ENCODE measurements at regions not wholly inside any gene's neighbourhood (a gene's known extent, or its start where the extent isn't known, plus 50 kb on each side); places are given as distances from the start of the nearest gene placed in this dataset.

DNA sequence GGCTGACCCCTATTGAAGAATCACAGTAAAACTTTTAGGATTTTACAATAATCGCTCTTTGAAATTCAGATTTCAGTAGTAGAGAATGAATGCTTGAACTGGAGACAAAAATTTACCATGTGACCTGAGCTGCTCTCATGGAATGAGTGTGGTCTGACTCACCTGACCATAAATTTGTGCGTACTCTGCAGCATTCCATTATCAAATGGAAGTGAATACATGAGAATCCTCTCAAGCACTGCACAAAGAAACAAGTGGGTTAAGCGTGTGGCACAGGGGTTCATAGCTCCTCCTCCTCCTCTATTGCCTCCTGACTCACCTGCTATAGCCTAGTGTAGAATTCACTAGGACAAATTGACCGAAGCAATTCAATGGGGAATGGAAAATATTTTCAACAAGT is 269.8 kb upstream of the CDH9 start:
- Histone ChIP-seq H3K36me3 (ENCODE audit: control insufficient read depth, insufficient read depth, low read length) (no peaks in the 10 kb centered on the region), H3K27ac (ENCODE audit: low read length) (no peak overlapping the region), H3K9me3 (ENCODE audit: control insufficient read depth, insufficient read depth, low read length) (no peaks in the 10 kb centered on the region), H3K4me3 (ENCODE audit: low read length) (no peak overlapping the region), H3K27me3 (ENCODE audit: control insufficient read depth, insufficient read depth, low read length) (no peaks in the 10 kb centered on the region), H3K4me1 (ENCODE audit: control insufficient read depth, insufficient read depth, low read length) (peaks cover 1% of the 10 kb centered on the region; the same call in 1 of the 2 replicates)
- no peak for DNase-seq (ENCODE audit: low read depth, low spot score)
- WGBS (ENCODE audit: insufficient coverage, insufficient read length), result no CpG with 5 or more reads among the region's 4 CpGs

- H3K27ac ChIP-seq (ENCODE audit: low read length), result no peak overlapping the region
- no peaks in the 10 kb centered on the region for H3K4me1 ChIP-seq (ENCODE audit: control insufficient read depth, insufficient read depth, low read length)
- peak; percentile 13 for DNase-seq (ENCODE audit: low read depth, low spot score)
- peaks cover 4% of the 10 kb centered on the region; the same call in 1 of the 2 replicates for H3K9me3 ChIP-seq (ENCODE audit: control insufficient read depth, insufficient read depth, low read length)
- H3K36me3 ChIP-seq (ENCODE audit: control insufficient read depth, insufficient read depth, low read length), result no peaks in the 10 kb centered on the region
- no CpG with 5 or more reads among the region's 1 CpG for WGBS (ENCODE audit: insufficient coverage, insufficient read length)
- H3K27me3 ChIP-seq (ENCODE audit: control insufficient read depth, insufficient read depth, low read length), result no peaks in the 10 kb centered on the region
- no peak overlapping the region for H3K4me3 ChIP-seq (ENCODE audit: low read length)
Observed at GRCh38 chr5:27290172-27290571, 251.8 kb upstream of the CDH9 start.

- H3K4me1 ChIP-seq (ENCODE audit: control insufficient read depth, insufficient read depth, low read length), result no peaks in the 10 kb centered on the region
- no CpG with 5 or more reads among the region's 4 CpGs for WGBS (ENCODE audit: insufficient coverage, insufficient read length)
- no peaks in the 10 kb centered on the region for H3K9me3 ChIP-seq (ENCODE audit: control insufficient read depth, insufficient read depth, low read length)
- H3K36me3 ChIP-seq (ENCODE audit: control insufficient read depth, insufficient read depth, low read length), result no peaks in the 10 kb centered on the region
- no peak for DNase-seq (ENCODE audit: low read depth, low spot score)
- no peaks in the 10 kb centered on the region for H3K27me3 ChIP-seq (ENCODE audit: control insufficient read depth, insufficient read depth, low read length)
- no peak overlapping the region for H3K4me3 ChIP-seq (ENCODE audit: low read length)
- no peak overlapping the region for H3K27ac ChIP-seq (ENCODE audit: low read length)
Observed at GRCh38 chr5:27276119-27276518, 237.7 kb upstream of the CDH9 start.

DNA sequence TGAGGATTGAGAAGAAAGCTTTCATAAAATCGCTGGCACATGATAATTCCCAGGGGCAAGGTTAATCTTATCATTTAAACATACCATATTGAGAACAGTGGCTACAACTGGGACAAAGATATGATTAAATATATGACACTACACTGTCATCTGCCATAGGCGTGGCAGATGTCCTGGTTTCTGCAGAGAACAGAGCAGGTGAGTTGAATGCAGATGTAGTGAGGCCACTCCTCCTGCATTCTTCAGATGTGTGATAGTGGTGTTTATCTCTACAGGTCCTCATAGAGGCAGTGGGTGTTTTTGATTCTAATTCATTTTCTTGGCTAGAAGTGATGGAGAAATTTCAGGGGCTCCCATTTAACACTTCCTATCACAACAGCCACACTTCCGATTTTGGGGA is 237.0 kb upstream of the CDH9 start:
- H3K9me3 ChIP-seq (ENCODE audit: control insufficient read depth, insufficient read depth, low read length), result no peaks in the 10 kb centered on the region
- H3K4me3 ChIP-seq (ENCODE audit: low read length), result no peak overlapping the region
- no peaks in the 10 kb centered on the region for H3K4me1 ChIP-seq (ENCODE audit: control insufficient read depth, insufficient read depth, low read length)
- H3K27ac ChIP-seq (ENCODE audit: low read length), result no peak overlapping the region
- H3K36me3 ChIP-seq (ENCODE audit: control insufficient read depth, insufficient read depth, low read length), result no peaks in the 10 kb centered on the region
- no peak for DNase-seq (ENCODE audit: low read depth, low spot score)
- WGBS (ENCODE audit: insufficient coverage, insufficient read length), result no CpG with 5 or more reads among the region's 3 CpGs
- H3K27me3 ChIP-seq (ENCODE audit: control insufficient read depth, insufficient read depth, low read length), result no peaks in the 10 kb centered on the region

DNA sequence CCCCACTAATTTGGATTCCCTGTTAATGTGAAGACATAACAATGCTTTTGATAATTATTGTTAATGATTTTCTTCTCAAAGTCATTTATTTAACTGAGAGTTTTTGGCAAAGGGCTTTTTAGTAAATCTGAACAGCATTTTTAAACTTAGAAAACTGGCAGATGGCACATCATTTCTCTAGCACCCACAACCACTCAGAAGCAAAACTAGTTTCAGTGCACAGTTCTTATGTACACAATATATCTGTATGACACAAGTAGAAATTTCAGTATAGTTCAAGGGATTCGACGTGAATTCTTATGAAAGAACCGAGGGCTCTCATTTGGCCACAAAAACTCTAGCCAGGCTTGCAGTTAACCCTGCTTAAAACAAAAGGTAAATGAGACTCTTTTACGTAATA is 231.4 kb upstream of the CDH9 start:
- no peak for DNase-seq (ENCODE audit: low read depth, low spot score)
- H3K4me1 ChIP-seq (ENCODE audit: control insufficient read depth, insufficient read depth, low read length), result no peaks in the 10 kb centered on the region
- WGBS (ENCODE audit: insufficient coverage, insufficient read length), result no CpG with 5 or more reads among the region's 4 CpGs
- H3K27ac ChIP-seq (ENCODE audit: low read length), result no peak overlapping the region
- no peak overlapping the region for H3K4me3 ChIP-seq (ENCODE audit: low read length)
- H3K36me3 ChIP-seq (ENCODE audit: control insufficient read depth, insufficient read depth, low read length), result no peaks in the 10 kb centered on the region
- no peaks in the 10 kb centered on the region for H3K9me3 ChIP-seq (ENCODE audit: control insufficient read depth, insufficient read depth, low read length)
- H3K27me3 ChIP-seq (ENCODE audit: control insufficient read depth, insufficient read depth, low read length), result no peaks in the 10 kb centered on the region

GRCh38 chr5:27267209-27267824 is 228.9 kb upstream of the CDH9 start:
- no peaks in the 10 kb centered on the region for H3K36me3 ChIP-seq (ENCODE audit: control insufficient read depth, insufficient read depth, low read length)
- no peaks in the 10 kb centered on the region for H3K4me1 ChIP-seq (ENCODE audit: control insufficient read depth, insufficient read depth, low read length)
- H3K27ac ChIP-seq (ENCODE audit: low read length), result no peak overlapping the region
- no peak overlapping the region for H3K4me3 ChIP-seq (ENCODE audit: low read length)
- no peaks in the 10 kb centered on the region for H3K27me3 ChIP-seq (ENCODE audit: control insufficient read depth, insufficient read depth, low read length)
- no peak for DNase-seq (ENCODE audit: low read depth, low spot score)
- no CpG with 5 or more reads among the region's 27 CpGs for WGBS (ENCODE audit: insufficient coverage, insufficient read length)
- no peaks in the 10 kb centered on the region; the same call in 1 of the 2 replicates for H3K9me3 ChIP-seq (ENCODE audit: control insufficient read depth, insufficient read depth, low read length)

GRCh38 chr5:27266184-27266583 is 227.8 kb upstream of the CDH9 start:
- H3K9me3 ChIP-seq (ENCODE audit: control insufficient read depth, insufficient read depth, low read length), result no peaks in the 10 kb centered on the region; the same call in 1 of the 2 replicates
- no peak overlapping the region for H3K4me3 ChIP-seq (ENCODE audit: low read length)
- WGBS (ENCODE audit: insufficient coverage, insufficient read length), result no CpG with 5 or more reads among the region's 2 CpGs
- no peak overlapping the region for H3K27ac ChIP-seq (ENCODE audit: low read length)
- no peaks in the 10 kb centered on the region for H3K36me3 ChIP-seq (ENCODE audit: control insufficient read depth, insufficient read depth, low read length)
- no peak for DNase-seq (ENCODE audit: low read depth, low spot score)
- H3K4me1 ChIP-seq (ENCODE audit: control insufficient read depth, insufficient read depth, low read length), result no peaks in the 10 kb centered on the region
- no peaks in the 10 kb centered on the region for H3K27me3 ChIP-seq (ENCODE audit: control insufficient read depth, insufficient read depth, low read length)

- no peak overlapping the region for H3K27ac ChIP-seq (ENCODE audit: low read length)
- no peak overlapping the region for H3K4me3 ChIP-seq (ENCODE audit: low read length)
- WGBS (ENCODE audit: insufficient coverage, insufficient read length), result no CpG with 5 or more reads among the region's 3 CpGs
- H3K9me3 ChIP-seq (ENCODE audit: control insufficient read depth, insufficient read depth, low read length), result no peaks in the 10 kb centered on the region
- no peaks in the 10 kb centered on the region for H3K4me1 ChIP-seq (ENCODE audit: control insufficient read depth, insufficient read depth, low read length)
- H3K27me3 ChIP-seq (ENCODE audit: control insufficient read depth, insufficient read depth, low read length), result no peaks in the 10 kb centered on the region
- no peak for DNase-seq (ENCODE audit: low read depth, low spot score)
- H3K36me3 ChIP-seq (ENCODE audit: control insufficient read depth, insufficient read depth, low read length), result no peaks in the 10 kb centered on the region
Observed at GRCh38 chr5:27257696-27258095, 219.3 kb upstream of the CDH9 start.

DNA sequence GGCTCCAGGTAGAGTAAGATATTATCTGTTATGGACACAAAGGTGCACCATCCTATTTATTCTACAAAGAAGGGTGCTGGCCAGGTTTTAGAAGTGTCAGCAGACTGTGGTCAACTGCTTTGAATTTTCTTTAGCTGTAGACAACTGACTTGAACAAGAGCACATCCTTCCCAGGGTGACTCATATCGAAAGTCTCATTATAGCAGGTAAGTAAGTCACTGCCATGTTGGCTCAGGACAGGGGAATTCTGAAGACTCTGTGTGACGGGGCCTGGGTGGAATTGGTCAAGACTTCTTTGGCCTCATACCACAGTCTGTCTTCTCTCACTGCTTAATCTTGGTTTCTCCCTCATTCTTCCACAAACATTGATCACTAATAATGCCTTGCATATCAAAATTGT is 214.5 kb upstream of the CDH9 start:
- WGBS (ENCODE audit: insufficient coverage, insufficient read length), result no CpG with 5 or more reads among the region's 2 CpGs
- Histone ChIP-seq H3K4me3 (ENCODE audit: low read length) (no peak overlapping the region), H3K36me3 (ENCODE audit: control insufficient read depth, insufficient read depth, low read length) (no peaks in the 10 kb centered on the region), H3K9me3 (ENCODE audit: control insufficient read depth, insufficient read depth, low read length) (no peaks in the 10 kb centered on the region), H3K27ac (ENCODE audit: low read length) (no peak overlapping the region), H3K27me3 (ENCODE audit: control insufficient read depth, insufficient read depth, low read length) (no peaks in the 10 kb centered on the region), H3K4me1 (ENCODE audit: control insufficient read depth, insufficient read depth, low read length) (no peaks in the 10 kb centered on the region)
- no peak for DNase-seq (ENCODE audit: low read depth, low spot score)

DNA sequence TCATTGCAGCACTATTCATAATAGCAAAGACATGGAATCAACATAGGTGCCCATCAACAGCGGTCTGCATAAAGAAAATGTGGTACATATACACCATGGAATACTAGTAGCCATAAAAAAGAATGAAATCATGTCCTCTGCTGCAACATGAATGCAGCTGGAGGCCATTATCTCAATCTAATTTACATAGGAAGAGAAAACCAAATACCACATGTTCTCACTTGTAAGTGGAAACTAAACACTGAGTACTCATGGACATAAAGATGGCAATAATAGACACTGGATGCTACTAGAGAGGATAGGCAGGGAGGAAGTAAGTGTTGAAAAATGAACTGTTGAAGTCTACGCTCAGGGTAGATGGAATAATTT is 203.9 kb upstream of the CDH9 start:
- no peak for DNase-seq (ENCODE audit: low read depth, low spot score)
- no peaks in the 10 kb centered on the region for H3K36me3 ChIP-seq (ENCODE audit: control insufficient read depth, insufficient read depth, low read length)
- no peaks in the 10 kb centered on the region for H3K27me3 ChIP-seq (ENCODE audit: control insufficient read depth, insufficient read depth, low read length)
- no peak overlapping the region for H3K4me3 ChIP-seq (ENCODE audit: low read length)
- no peaks in the 10 kb centered on the region for H3K4me1 ChIP-seq (ENCODE audit: control insufficient read depth, insufficient read depth, low read length)
- no peaks in the 10 kb centered on the region for H3K9me3 ChIP-seq (ENCODE audit: control insufficient read depth, insufficient read depth, low read length)
- H3K27ac ChIP-seq (ENCODE audit: low read length), result no peak overlapping the region
- WGBS (ENCODE audit: insufficient coverage, insufficient read length), result no CpG with 5 or more reads among the region's 2 CpGs

GRCh38 chr5:27241564-27242257 is 203.3 kb upstream of the CDH9 start:
- Histone ChIP-seq H3K27ac (ENCODE audit: low read length) (no peak overlapping the region), H3K9me3 (ENCODE audit: control insufficient read depth, insufficient read depth, low read length) (no peaks in the 10 kb centered on the region), H3K36me3 (ENCODE audit: control insufficient read depth, insufficient read depth, low read length) (no peaks in the 10 kb centered on the region), H3K27me3 (ENCODE audit: control insufficient read depth, insufficient read depth, low read length) (no peaks in the 10 kb centered on the region), H3K4me1 (ENCODE audit: control insufficient read depth, insufficient read depth, low read length) (no peaks in the 10 kb centered on the region), H3K4me3 (ENCODE audit: low read length) (no peak overlapping the region)
- no CpG with 5 or more reads among the region's 5 CpGs for WGBS (ENCODE audit: insufficient coverage, insufficient read length)
- no peak for DNase-seq (ENCODE audit: low read depth, low spot score)

Data from iPS DF 6.9 (cell line).